ENCODE measurements at regions not wholly inside any gene's neighbourhood (a gene's known extent, or its start where the extent isn't known, plus 50 kb on each side); places are given as distances from the start of the nearest gene placed in this dataset.
"Not testable (repeated sequence)": the region's sequence is repeated elsewhere in the genome, so short reads cannot be mapped to it uniquely, and the experiment has no call there.

DNA sequence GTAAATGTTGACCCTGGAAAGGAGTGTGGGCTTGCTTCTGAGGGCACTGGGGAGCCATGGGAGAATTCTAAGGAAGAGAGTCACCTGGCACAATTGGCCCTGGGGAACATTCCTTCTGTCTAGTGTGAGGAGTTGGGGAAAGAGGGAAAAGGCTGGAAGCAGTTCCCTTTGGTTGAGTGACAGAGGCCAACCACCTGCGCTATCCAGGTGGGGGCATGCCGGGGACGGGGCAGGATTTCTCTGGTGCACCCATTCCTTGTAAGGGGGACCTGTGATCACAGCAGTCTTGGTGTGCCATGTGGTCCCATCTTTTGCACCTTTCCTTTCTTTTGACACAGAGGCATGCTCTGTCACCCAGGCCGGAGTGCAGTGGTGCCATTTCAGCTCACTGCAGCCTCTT is 92.1 kb upstream of the GRK3 start:
- intact Hi-C loops (cut with DNase I, micrococcal nuclease), result no loop called here
- DNase-seq (no peak), ATAC-seq (no peak)
- peaks cover 4% of the 10 kb centered on the region for H3K36me3 Mint-ChIP-seq (ENCODE audit: low read depth)
- CTCF ChIA-PET, result no interaction called here
- H3K27ac Mint-ChIP-seq, result no peak overlapping the region
- H3K4me1 Mint-ChIP-seq, result peaks cover 7% of the 10 kb centered on the region
- peaks cover 4% of the 10 kb centered on the region for H3K9me3 Mint-ChIP-seq (ENCODE audit: low read depth)
- POLR2A ChIA-PET, result no interaction called here
- no peaks in the 10 kb centered on the region for H3K27me3 Mint-ChIP-seq
- no peak overlapping the region for H3K4me3 Mint-ChIP-seq

DNA sequence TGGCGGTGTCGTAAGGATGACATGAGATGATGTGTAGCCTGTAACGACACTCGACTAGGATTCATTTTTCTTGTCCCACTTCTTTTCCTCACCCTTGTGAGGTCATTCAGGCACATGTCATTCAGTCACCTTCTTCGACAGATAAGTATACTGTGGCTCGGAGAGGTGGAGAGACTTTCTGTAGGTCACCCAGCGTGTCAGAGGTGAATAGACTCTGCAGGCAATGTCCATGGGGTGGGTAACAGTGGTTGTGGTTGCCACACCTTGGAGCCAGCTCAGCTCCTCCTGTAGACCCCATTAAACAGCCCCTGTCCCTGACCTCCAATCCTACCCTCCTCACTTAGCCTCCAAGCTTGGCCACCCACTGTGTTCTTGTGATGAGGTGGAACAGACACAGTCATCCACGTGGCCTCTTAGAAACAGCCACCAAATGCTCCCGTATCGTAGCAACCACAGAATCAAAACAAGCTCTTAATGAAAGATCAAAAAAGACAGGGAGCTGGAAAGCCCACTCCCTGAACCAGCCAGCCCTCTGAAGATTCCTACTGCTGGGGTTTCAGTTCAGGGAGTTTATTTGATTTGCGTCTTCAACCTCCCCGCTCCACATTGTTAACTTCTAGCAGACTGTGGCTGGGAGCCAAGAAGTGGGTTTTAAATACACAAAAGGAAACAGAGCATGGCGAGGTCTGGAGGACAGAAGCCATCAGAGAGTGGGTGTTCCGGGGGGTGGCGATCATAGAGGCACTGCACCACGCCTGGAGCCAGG is 89.0 kb upstream of the GRK3 start:
- H3K27ac Mint-ChIP-seq, result no peak overlapping the region
- H3K9me3 Mint-ChIP-seq (ENCODE audit: low read depth), result peaks cover 5% of the 10 kb centered on the region
- ATAC-seq (peak; percentile 23), DNase-seq (no peak)
- ChIA-PET CTCF (interaction anchor here (0.5 to 2.4 kb wide), 6 partner anchors 8 to 530 kb away, joined by 3 to 7 read pairs (median 4); no protein-coding TSS in a partner anchor), POLR2A (no interaction called here)
- H3K27me3 Mint-ChIP-seq, result no peaks in the 10 kb centered on the region
- peaks cover 7% of the 10 kb centered on the region for H3K4me1 Mint-ChIP-seq
- intact Hi-C loops (cut with DNase I, micrococcal nuclease), result no loop called here
- no peak overlapping the region for H3K4me3 Mint-ChIP-seq
- peaks cover 4% of the 10 kb centered on the region for H3K36me3 Mint-ChIP-seq (ENCODE audit: low read depth)

DNA sequence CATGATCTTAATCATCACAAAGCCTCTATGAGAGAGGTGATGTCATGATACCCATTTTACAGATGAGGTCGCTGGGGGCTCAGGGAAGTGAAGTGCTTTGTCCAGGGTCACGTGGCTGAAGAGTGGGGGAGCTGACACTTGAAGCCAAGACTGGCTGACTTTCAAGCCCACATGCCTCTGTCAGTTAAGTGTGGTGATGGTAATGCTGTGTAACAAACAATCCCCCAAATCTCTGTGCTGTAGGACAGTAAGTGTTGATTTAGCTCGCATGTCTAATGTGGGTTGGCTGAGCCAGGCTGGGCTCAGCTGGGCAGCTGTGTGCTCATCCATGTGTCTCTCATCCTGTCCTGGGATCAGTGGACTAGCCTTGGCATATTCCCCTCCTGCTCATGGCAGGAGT is 87.1 kb upstream of the GRK3 start:
- Mint-ChIP-seq H3K27me3 (no peaks in the 10 kb centered on the region), H3K27ac (no peak overlapping the region)
- CTCF ChIA-PET, result interaction anchor here (0.6 to 2.4 kb wide), 2 partner anchors 27 to 296 kb away, joined by 3 to 7 read pairs; no protein-coding TSS in a partner anchor

DNA sequence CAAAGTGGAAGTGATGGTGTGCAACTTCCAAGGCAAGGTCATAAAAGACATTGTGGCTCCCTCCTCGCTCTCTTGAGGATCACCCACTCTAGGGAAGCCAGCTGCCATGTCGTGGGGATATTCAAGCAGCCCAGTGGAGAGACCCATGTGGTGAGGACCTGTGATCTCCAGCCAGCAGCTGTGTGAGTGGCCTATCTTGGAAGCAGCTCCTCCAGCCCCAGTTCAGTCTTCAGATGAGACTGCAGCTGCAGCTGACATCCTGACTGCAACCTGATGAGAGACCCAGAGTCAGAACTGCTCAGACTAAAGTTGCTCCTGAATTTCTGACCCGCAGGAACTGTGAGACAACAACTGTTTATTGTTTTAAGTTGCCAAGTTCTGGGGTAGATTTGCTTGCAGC is 86.4 kb upstream of the GRK3 start:
- intact Hi-C loops (cut with DNase I, micrococcal nuclease), result no loop called here
- H3K27me3 Mint-ChIP-seq, result no peaks in the 10 kb centered on the region
- CTCF ChIA-PET, result interaction anchor here (0.7 kb wide), 1 partner anchor 16 kb away, joined by 3 read pairs; no protein-coding TSS in a partner anchor
- ATAC-seq (no peak), DNase-seq (no peak)
- no peak overlapping the region for H3K4me3 Mint-ChIP-seq
- peaks cover 7% of the 10 kb centered on the region for H3K4me1 Mint-ChIP-seq
- POLR2A ChIA-PET, result no interaction called here
- H3K36me3 Mint-ChIP-seq (ENCODE audit: low read depth), result peaks cover 12% of the 10 kb centered on the region
- no peak overlapping the region for H3K27ac Mint-ChIP-seq
- H3K9me3 Mint-ChIP-seq (ENCODE audit: low read depth), result peaks cover 8% of the 10 kb centered on the region

More for the DNA sequence above, 87.1 kb upstream of the GRK3 start:
- intact Hi-C loops (cut with DNase I, micrococcal nuclease), result no loop called here
- peaks cover 7% of the 10 kb centered on the region for H3K4me1 Mint-ChIP-seq
- ATAC-seq (no peak), DNase-seq (no peak)
- POLR2A ChIA-PET, result no interaction called here
- no peak overlapping the region for H3K4me3 Mint-ChIP-seq
- peaks cover 8% of the 10 kb centered on the region for H3K9me3 Mint-ChIP-seq (ENCODE audit: low read depth)
- H3K36me3 Mint-ChIP-seq (ENCODE audit: low read depth), result peaks cover 12% of the 10 kb centered on the region

DNA sequence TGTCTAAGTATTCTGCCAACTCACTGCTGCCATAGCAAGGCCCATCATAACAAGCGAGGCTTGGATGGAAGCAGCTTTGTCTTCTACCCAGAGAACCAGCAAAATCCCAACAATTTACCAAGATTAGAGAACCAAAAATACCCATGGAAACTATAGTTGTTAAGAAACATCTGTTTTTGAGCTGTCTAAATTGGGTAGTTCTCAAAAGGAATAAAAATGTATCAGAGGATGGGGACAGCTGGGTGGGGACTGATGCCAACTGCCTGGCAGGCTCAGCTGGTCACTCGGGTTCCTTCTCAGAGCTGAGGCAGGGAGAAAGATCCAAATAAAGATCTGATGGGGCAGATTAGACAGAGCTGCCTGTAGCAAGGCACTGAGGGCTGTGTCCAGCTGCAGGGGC is 85.9 kb upstream of the GRK3 start:
- Mint-ChIP-seq H3K4me1 (peaks cover 8% of the 10 kb centered on the region), H3K27me3 (no peaks in the 10 kb centered on the region), H3K9me3 (ENCODE audit: low read depth) (peaks cover 8% of the 10 kb centered on the region), H3K27ac (no peak overlapping the region), H3K36me3 (ENCODE audit: low read depth) (peaks cover 12% of the 10 kb centered on the region), H3K4me3 (no peak overlapping the region)
- CTCF ChIA-PET, result interaction anchor here (0.7 kb wide), 1 partner anchor 16 kb away, joined by 3 read pairs; no protein-coding TSS in a partner anchor
- intact Hi-C loops (cut with DNase I, micrococcal nuclease), result no loop called here
- ATAC-seq, result no peak
- POLR2A ChIA-PET, result no interaction called here
- DNase-seq, result no peak

DNA sequence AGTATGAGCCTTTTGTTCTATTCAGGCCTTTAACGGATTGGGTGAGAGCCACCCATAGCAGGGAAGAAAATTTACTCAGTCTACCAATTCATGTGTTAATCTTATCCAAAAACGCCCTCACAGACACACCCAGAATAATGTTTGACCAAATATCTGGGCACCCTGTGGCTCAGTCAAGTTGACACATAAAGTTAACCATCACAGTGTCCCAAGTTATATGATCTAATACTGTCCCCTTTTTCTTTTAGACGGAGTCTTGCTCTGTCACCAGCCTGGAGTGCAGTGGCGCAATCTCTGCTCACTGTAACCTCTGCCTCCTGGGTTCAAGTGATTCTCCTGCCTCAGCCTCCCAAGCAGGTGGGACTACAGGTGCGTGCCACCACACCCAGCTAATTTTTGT is 83.6 kb upstream of the GRK3 start:
- peaks cover 20% of the 10 kb centered on the region for H3K4me1 Mint-ChIP-seq
- DNase-seq; CTCF ChIA-PET; H3K27me3 Mint-ChIP-seq; H3K9me3 Mint-ChIP-seq (ENCODE audit: low read depth); H3K27ac Mint-ChIP-seq; ATAC-seq; H3K4me3 Mint-ChIP-seq: not testable (repeated sequence)
- H3K36me3 Mint-ChIP-seq (ENCODE audit: low read depth), result peaks cover 12% of the 10 kb centered on the region
- intact Hi-C loops (cut with DNase I, micrococcal nuclease), result loop anchor here (10.0 kb wide), 2 partner anchors 84 to 406 kb away; partner anchors contain the start of gene GRK3 (in 1 of the 2)
- POLR2A ChIA-PET, result interaction anchor here (0.7 kb wide), 1 partner anchor 46 kb away, joined by 5 read pairs; no protein-coding TSS in a partner anchor

DNA sequence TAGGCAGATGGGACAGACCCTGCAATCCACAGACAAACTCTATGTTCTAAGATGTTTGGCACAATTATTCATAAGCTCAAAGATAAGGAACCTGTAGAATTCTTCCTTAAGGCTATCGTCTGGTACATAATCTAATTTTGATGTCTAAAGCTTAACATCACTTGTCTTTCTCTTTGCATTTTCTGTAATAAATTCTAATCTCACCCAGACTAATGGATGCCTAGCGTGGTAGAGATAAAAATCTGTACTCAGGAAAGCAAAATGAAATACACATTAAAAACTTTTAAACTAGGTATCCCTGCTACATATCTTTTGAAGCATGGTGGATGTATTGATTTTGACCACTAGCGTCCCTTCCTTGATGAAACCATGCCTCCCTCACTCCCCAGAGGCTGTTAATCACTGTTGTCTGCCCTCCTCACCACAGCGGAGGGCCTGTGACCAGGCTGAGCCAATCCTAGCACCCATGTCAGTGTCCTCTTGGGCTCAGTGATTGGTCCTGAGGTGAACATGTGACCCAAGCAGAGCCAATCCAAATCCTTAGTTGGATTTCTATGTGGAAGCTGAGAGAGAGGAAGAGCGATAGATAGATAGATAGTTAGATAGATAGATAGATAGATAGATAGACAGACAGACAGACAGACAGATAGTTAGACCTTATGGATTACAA is 82.2 kb upstream of the GRK3 start:
- Mint-ChIP-seq H3K27me3 (no peaks in the 10 kb centered on the region), H3K4me3 (no peak overlapping the region), H3K9me3 (ENCODE audit: low read depth) (peaks cover 5% of the 10 kb centered on the region), H3K4me1 (peaks cover 30% of the 10 kb centered on the region), H3K27ac (no peak overlapping the region), H3K36me3 (ENCODE audit: low read depth) (peaks cover 9% of the 10 kb centered on the region)
- ATAC-seq (no peak), DNase-seq (no peak)
- POLR2A ChIA-PET, result no interaction called here
- intact Hi-C loops (cut with DNase I, micrococcal nuclease), result loop anchor here (10.0 kb wide), 2 partner anchors 83 to 407 kb away; partner anchors contain the start of gene GRK3 (in 1 of the 2)
- CTCF ChIA-PET, result interaction anchor here (0.6 to 1.1 kb wide), 3 partner anchors 12 to 220 kb away, joined by 3 to 4 read pairs (median 3); no protein-coding TSS in a partner anchor

DNA sequence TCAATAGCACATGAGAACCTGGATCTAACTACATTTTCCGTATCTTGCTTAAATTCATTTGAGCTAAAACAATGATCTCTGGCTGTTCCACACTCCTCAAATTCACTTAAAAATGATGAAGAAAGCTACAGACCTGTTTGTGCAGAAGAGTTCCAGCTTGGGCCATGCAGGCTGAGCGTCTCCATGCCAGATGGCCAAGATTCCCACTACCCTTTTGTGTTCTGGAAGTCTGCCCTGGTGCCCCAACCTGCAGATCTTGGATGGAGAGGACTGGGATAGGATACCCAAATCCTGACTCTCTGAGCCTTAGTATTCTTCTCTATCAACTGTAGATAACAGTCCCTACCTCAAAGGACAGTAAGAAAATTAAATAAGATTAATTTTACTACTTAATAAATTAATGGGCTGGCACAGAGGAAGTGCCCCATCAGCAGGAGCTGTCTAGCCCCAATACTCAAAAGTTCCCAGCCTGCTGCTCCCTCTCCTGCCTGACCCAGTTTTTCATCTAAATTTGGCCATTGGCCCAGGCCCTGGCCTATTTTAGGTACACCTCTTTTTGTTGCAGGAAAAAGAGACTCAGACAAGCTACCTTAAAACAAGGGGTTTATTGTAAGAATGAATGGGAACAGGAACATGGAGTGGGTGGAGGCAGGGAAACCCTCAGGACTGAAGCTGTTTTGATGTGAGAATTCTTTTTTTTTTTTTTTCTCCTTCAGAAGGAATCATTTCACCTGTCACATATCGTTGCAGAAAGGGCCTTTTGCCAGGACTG is 81.4 kb upstream of the GRK3 start:
- POLR2A ChIA-PET, result interaction anchor here (0.7 kb wide), 1 partner anchor 74 kb away, joined by 4 read pairs; no protein-coding TSS in a partner anchor
- intact Hi-C loops (cut with DNase I, micrococcal nuclease), result loop anchor here (10.0 kb wide), 2 partner anchors 82 to 408 kb away; partner anchors contain the start of gene GRK3 (in 1 of the 2)

DNA sequence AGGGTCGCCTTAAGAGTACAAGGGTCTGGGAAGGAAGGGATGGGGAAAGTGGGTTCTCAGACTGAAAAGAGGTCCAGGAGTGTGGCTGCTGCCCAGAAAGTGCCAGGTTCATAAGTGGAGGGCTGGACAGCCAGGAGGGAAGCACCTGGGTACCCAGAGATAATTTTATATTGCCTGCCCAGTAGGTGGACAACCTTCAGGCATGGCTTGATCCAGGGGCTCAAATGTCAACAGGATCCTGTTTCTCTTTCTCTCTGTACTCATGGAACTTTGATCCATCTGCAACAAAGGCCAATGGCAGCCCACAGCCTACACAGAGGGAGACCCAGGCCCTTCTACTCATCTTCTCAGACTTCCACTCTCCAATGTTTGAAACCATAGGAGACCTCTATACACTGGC is 80.5 kb upstream of the GRK3 start:
- Mint-ChIP-seq H3K9me3 (ENCODE audit: low read depth) (peaks cover 5% of the 10 kb centered on the region), H3K36me3 (ENCODE audit: low read depth) (peaks cover 9% of the 10 kb centered on the region), H3K4me1 (peaks cover 47% of the 10 kb centered on the region), H3K27me3 (no peaks in the 10 kb centered on the region), H3K27ac (no peak overlapping the region), H3K4me3 (no peak overlapping the region)
- ChIA-PET POLR2A (interaction anchor here (0.7 kb wide), 1 partner anchor 75 kb away, joined by 4 read pairs; no protein-coding TSS in a partner anchor), CTCF (interaction anchor here (0.7 to 1.2 kb wide), 2 partner anchors 9 to 30 kb away, joined by 3 to 5 read pairs; no protein-coding TSS in a partner anchor)
- DNase-seq (no peak), ATAC-seq (no peak)
- intact Hi-C loops (cut with DNase I, micrococcal nuclease), result loop anchor here (1.0 to 10.0 kb wide), 3 partner anchors 31 to 409 kb away; partner anchors contain the start of gene GRK3 (in 1 of the 2)

More for the DNA sequence above, 81.4 kb upstream of the GRK3 start:
- Mint-ChIP-seq H3K27me3 (no peaks in the 10 kb centered on the region), H3K27ac (no peak overlapping the region), H3K9me3 (ENCODE audit: low read depth) (peaks cover 5% of the 10 kb centered on the region), H3K4me1 (peaks cover 39% of the 10 kb centered on the region), H3K36me3 (ENCODE audit: low read depth) (peaks cover 9% of the 10 kb centered on the region), H3K4me3 (no peak overlapping the region)
- no peak for ATAC-seq
- no peak for DNase-seq
- CTCF ChIA-PET, result interaction anchor here (0.7 to 1.2 kb wide), 5 partner anchors 8 to 219 kb away, joined by 3 to 5 read pairs (median 3); no protein-coding TSS in a partner anchor

DNA sequence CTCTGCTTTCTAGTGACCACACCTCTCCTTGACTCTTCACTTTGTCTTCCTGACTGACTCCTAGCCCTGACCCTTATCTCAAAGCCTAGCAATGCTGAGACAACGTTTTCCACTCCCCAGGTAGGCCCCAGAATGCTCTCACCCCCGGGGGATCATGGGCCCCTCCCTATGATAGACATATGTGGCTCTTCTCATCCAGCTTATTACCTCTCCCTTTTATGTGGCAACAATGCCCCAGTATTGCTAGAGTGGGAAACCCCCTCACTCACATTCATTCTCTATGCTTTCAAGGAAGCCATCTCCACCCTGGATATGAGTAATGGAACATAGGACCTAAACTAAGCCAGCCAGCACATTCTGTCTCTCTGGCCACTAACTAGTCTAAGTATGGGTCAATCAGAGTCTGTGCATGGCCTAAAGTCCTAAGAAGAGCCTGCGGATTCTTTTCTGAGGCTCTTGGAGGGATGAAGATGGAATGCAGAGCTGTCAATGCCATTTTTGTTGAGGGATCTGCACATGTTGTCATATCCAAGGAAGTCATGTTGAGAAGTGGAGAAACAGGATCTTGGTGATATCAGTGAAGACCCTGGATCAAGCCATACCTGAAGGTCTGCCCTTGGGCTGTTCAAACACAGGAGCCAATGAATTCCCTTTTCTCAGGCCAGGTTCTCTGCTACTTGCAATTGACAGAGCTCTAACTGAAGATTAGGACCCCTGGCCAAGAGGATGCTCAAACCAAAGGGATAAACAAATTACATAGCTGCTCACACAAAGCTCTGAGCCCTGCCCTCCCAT is 79.8 kb upstream of the GRK3 start:
- ChIA-PET CTCF (interaction anchor here (1.2 kb wide), 1 partner anchor 9 kb away, joined by 5 read pairs; no protein-coding TSS in a partner anchor), POLR2A (no interaction called here)
- Mint-ChIP-seq H3K9me3 (ENCODE audit: low read depth) (peaks cover 5% of the 10 kb centered on the region), H3K4me3 (no peak overlapping the region), H3K4me1 (peaks cover 47% of the 10 kb centered on the region), H3K27me3 (no peaks in the 10 kb centered on the region), H3K27ac (no peak overlapping the region), H3K36me3 (ENCODE audit: low read depth) (peaks cover 11% of the 10 kb centered on the region)
- intact Hi-C loops (cut with DNase I, micrococcal nuclease), result loop anchor here (1.0 to 10.0 kb wide), 5 partner anchors 31 to 410 kb away; partner anchors contain the start of gene GRK3 (in 2 of the 2)
- ATAC-seq (peak; percentile 66), DNase-seq (peak; percentile 63)

Measured in activated CD4-positive, alpha-beta T cell treated with anti-CD3 and anti-CD28 coated beads for 36 hours (primary cell).